ENCODE measurements at regions not wholly inside any gene's neighbourhood (a gene's known extent, or its start where the extent isn't known, plus 50 kb on each side); places are given as distances from the start of the nearest gene placed in this dataset.

DNA sequence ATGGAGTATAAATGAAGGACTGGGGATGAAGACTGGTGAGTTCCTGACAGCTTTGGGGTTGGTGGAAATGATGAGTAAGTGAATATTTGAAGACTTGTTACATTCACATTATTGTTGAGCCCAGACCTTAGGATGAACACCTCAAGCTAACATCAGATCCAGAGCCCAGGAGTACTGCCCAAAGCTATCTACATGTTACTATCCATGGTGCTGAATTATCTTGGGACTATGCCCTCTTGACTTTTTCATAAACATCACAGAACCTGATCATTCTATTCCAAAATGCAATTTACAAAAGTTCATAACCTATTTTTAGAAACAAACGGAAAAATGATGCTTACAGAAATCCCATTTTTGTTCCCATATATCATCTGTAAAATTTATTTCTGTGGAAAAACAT, 613.3 kb downstream of the TUSC7 start:
- Mint-ChIP-seq H3K27ac (no peak overlapping the region), H3K27me3 (ENCODE audit: insufficient read depth, low read depth, poor library complexity) (no peaks in the 10 kb centered on the region), H3K36me3 (ENCODE audit: low read depth) (no peaks in the 10 kb centered on the region), H3K4me1 (no peaks in the 10 kb centered on the region), H3K9me3 (peaks cover 3% of the 10 kb centered on the region; the same call in 1 of the 3 replicates), H3K4me3 (no peak overlapping the region)
- no peak overlapping the region for H2AFZ ChIP-seq
- no peaks in the 10 kb centered on the region for H3K36me3 ChIP-seq (ENCODE audit: insufficient read depth)
- no peaks in the 10 kb centered on the region for H3K27me3 ChIP-seq (ENCODE audit: insufficient read depth)
- no peaks in the 10 kb centered on the region for H3K79me2 ChIP-seq (replicated peaks; ENCODE audit: insufficient read depth)
- peak; percentile 76 for DNase-seq (ENCODE audit: low spot score)
- H3K9me2 ChIP-seq (ENCODE audit: insufficient read depth) = no peaks in the 10 kb centered on the region
- H3K4me1 ChIP-seq (ENCODE audit: insufficient read depth) = no peaks in the 10 kb centered on the region
- H3K4me2 ChIP-seq = no peak overlapping the region
- H3F3A ChIP-seq (replicated peaks; ENCODE audit: low read depth) = no peaks in the 10 kb centered on the region
- peak; percentile 70 for ATAC-seq
- no peak overlapping the region for H3K4me3 ChIP-seq
- H4K20me1 ChIP-seq (replicated peaks; ENCODE audit: insufficient read depth) = no peaks in the 10 kb centered on the region
- no peak overlapping the region for H3K27ac ChIP-seq (ENCODE audit: low read depth)
- TF ChIP-seq EZH2 (IDR thresholded peaks at IDR 0.05; ENCODE audit: low read depth, unreplicated experiment) = no peak
- TF ChIP-seq, protein P1, sequence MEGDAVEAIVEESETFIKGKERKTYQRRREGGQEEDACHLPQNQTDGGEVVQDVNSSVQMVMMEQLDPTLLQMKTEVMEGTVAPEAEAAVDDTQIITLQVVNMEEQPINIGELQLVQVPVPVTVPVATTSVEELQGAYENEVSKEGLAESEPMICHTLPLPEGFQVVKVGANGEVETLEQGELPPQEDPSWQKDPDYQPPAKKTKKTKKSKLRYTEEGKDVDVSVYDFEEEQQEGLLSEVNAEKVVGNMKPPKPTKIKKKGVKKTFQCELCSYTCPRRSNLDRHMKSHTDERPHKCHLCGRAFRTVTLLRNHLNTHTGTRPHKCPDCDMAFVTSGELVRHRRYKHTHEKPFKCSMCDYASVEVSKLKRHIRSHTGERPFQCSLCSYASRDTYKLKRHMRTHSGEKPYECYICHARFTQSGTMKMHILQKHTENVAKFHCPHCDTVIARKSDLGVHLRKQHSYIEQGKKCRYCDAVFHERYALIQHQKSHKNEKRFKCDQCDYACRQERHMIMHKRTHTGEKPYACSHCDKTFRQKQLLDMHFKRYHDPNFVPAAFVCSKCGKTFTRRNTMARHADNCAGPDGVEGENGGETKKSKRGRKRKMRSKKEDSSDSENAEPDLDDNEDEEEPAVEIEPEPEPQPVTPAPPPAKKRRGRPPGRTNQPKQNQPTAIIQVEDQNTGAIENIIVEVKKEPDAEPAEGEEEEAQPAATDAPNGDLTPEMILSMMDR (conservative IDR thresholded peaks at IDR 0.05; ENCODE audit: low read depth in 2 of 2) = no peak
- TF ChIP-seq CREB1 (CRISPR knock-in tag; IDR thresholded peaks at IDR 0.05; ENCODE audit: low read depth) = no peak
- TF ChIP-seq, protein P2, sequence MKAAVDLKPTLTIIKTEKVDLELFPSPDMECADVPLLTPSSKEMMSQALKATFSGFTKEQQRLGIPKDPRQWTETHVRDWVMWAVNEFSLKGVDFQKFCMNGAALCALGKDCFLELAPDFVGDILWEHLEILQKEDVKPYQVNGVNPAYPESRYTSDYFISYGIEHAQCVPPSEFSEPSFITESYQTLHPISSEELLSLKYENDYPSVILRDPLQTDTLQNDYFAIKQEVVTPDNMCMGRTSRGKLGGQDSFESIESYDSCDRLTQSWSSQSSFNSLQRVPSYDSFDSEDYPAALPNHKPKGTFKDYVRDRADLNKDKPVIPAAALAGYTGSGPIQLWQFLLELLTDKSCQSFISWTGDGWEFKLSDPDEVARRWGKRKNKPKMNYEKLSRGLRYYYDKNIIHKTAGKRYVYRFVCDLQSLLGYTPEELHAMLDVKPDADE (IDR thresholded peaks at IDR 0.05) = no peak
- TF ChIP-seq POLR2AphosphoS5 (IDR thresholded peaks at IDR 0.05; ENCODE audit: low read depth) = no peak
- TF ChIP-seq JUNB (IDR thresholded peaks at IDR 0.05; ENCODE audit: unreplicated experiment) = no peak
- TF ChIP-seq, protein P3, sequence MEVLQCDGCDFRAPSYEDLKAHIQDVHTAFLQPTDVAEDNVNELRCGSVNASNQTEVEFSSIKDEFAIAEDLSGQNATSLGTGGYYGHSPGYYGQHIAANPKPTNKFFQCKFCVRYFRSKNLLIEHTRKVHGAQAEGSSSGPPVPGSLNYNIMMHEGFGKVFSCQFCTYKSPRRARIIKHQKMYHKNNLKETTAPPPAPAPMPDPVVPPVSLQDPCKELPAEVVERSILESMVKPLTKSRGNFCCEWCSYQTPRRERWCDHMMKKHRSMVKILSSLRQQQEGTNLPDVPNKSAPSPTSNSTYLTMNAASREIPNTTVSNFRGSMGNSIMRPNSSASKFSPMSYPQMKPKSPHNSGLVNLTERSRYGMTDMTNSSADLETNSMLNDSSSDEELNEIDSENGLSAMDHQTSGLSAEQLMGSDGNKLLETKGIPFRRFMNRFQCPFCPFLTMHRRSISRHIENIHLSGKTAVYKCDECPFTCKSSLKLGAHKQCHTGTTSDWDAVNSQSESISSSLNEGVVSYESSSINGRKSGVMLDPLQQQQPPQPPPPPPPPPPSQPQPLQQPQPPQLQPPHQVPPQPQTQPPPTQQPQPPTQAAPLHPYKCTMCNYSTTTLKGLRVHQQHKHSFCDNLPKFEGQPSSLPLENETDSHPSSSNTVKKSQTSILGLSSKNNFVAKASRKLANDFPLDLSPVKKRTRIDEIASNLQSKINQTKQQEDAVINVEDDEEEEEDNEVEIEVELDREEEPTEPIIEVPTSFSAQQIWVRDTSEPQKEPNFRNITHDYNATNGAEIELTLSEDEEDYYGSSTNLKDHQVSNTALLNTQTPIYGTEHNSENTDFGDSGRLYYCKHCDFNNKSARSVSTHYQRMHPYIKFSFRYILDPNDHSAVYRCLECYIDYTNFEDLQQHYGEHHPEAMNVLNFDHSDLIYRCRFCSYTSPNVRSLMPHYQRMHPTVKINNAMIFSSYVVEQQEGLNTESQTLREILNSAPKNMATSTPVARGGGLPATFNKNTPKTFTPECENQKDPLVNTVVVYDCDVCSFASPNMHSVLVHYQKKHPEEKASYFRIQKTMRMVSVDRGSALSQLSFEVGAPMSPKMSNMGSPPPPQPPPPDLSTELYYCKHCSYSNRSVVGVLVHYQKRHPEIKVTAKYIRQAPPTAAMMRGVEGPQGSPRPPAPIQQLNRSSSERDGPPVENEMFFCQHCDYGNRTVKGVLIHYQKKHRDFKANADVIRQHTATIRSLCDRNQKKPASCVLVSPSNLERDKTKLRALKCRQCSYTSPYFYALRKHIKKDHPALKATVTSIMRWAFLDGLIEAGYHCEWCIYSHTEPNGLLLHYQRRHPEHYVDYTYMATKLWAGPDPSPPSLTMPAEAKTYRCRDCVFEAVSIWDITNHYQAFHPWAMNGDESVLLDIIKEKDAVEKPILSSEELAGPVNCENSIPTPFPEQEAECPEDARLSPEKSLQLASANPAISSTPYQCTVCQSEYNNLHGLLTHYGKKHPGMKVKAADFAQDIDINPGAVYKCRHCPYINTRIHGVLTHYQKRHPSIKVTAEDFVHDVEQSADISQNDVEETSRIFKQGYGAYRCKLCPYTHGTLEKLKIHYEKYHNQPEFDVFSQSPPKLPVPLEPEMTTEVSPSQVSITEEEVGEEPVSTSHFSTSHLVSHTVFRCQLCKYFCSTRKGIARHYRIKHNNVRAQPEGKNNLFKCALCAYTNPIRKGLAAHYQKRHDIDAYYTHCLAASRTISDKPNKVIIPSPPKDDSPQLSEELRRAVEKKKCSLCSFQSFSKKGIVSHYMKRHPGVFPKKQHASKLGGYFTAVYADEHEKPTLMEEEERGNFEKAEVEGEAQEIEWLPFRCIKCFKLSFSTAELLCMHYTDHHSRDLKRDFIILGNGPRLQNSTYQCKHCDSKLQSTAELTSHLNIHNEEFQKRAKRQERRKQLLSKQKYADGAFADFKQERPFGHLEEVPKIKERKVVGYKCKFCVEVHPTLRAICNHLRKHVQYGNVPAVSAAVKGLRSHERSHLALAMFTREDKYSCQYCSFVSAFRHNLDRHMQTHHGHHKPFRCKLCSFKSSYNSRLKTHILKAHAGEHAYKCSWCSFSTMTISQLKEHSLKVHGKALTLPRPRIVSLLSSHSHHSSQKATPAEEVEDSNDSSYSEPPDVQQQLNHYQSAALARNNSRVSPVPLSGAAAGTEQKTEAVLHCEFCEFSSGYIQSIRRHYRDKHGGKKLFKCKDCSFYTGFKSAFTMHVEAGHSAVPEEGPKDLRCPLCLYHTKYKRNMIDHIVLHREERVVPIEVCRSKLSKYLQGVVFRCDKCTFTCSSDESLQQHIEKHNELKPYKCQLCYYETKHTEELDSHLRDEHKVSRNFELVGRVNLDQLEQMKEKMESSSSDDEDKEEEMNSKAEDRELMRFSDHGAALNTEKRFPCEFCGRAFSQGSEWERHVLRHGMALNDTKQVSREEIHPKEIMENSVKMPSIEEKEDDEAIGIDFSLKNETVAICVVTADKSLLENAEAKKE (CRISPR knock-in tag; IDR thresholded peaks at IDR 0.05) = peak; percentile 67; the same call in 1 of the 2 replicates
- TF ChIP-seq ZNF331 (CRISPR knock-in tag; IDR thresholded peaks at IDR 0.05; ENCODE audit: low read depth) = no peak
- TF ChIP-seq, protein P4, sequence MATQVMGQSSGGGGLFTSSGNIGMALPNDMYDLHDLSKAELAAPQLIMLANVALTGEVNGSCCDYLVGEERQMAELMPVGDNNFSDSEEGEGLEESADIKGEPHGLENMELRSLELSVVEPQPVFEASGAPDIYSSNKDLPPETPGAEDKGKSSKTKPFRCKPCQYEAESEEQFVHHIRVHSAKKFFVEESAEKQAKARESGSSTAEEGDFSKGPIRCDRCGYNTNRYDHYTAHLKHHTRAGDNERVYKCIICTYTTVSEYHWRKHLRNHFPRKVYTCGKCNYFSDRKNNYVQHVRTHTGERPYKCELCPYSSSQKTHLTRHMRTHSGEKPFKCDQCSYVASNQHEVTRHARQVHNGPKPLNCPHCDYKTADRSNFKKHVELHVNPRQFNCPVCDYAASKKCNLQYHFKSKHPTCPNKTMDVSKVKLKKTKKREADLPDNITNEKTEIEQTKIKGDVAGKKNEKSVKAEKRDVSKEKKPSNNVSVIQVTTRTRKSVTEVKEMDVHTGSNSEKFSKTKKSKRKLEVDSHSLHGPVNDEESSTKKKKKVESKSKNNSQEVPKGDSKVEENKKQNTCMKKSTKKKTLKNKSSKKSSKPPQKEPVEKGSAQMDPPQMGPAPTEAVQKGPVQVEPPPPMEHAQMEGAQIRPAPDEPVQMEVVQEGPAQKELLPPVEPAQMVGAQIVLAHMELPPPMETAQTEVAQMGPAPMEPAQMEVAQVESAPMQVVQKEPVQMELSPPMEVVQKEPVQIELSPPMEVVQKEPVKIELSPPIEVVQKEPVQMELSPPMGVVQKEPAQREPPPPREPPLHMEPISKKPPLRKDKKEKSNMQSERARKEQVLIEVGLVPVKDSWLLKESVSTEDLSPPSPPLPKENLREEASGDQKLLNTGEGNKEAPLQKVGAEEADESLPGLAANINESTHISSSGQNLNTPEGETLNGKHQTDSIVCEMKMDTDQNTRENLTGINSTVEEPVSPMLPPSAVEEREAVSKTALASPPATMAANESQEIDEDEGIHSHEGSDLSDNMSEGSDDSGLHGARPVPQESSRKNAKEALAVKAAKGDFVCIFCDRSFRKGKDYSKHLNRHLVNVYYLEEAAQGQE (IDR thresholded peaks at IDR 0.05; ENCODE audit: unreplicated experiment) = peak; percentile 84
- no peak for TF ChIP-seq ZNF114 (CRISPR knock-in tag; IDR thresholded peaks at IDR 0.05)
- TF ChIP-seq NANOG (IDR thresholded peaks at IDR 0.05; ENCODE audit: borderline replicate concordance) = no peak
- no peak for TF ChIP-seq EZH2phosphoT487 (IDR thresholded peaks at IDR 0.05; ENCODE audit: unreplicated experiment)

Measured in GM23338 (cell line).